Inflammatory macrophage treated with lipopolysaccharide for 1 hour (primary cell): ENCODE measurements at regions not wholly inside any gene's neighbourhood (a gene's known extent, or its start where the extent isn't known, plus 50 kb on each side); places are given as distances from the start of the nearest gene placed in this dataset.
"Not testable (repeated sequence)": the region's sequence is repeated elsewhere in the genome, so short reads cannot be mapped to it uniquely, and the experiment has no call there.

Experiments used
- DNase-seq, 2 donors: peaks; one replicate each; pipeline ENCODE4 v3.0.0-alpha.2; 2020 to 2022

DNA sequence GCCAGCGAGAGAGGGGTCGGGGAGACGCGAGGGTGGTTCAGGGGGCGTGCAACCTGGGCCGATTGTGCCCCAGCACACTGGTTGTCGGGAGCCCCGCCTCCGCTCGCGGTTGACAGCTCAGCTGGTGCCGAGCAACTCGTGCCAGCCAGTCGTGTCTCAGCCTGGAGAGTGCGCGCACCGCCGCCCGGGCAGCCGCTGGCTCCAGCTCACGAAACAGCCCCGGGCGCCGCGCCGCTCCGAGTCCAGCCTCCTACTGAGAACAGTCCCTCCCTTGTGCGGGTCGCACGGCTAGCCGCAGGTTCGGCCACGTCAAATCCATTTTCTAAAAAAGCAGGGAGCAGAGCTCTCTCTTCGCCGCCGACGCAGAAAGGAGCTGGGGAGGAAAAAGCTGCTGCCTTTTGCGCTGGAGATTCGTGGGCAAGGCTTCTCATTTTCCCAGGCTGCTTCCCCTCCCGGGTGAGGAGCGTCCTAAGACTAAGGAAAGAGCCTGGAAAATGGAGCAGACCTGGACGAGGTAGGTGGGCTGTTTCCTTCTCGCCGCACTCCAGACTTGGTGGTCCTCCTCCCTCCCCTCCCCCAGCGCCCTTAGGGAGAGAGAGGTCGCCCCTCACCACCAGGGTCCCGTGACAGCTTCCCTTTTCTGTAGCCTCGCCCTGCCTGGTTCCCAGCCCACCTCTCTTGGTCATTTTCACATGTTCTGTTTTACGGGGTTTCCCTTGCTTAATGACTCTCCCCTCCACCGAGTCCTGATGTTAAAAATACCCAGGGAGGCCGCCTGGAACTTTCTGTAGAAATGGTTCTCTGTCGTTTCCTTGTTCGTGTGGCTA is 56.7 kb upstream of the SEC22B start:
- not testable (repeated sequence) for DNase-seq

DNA sequence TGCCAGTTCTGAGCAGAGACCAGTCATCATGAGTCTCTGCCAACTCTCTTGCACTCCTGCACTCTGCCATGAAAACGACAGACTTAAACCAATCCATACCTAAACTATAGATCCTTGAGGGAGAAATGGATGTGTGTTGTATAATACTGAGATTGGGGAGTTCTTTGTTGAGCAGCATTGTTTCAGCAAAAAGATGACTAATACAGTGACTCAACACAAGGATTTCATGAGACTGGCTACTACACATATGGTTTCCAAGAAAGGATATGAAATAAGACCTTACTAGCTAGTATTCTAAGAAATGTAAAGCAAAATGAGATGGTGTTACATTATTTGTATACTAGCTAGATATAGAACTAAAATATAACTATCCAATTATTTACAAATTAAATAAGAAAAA is 53.5 kb upstream of the SEC22B start:
- DNase-seq: not testable (repeated sequence)
